K562 (cell line): ENCODE measurements at regions not wholly inside any gene's neighbourhood (a gene's known extent, or its start where the extent isn't known, plus 50 kb on each side); places are given as distances from the start of the nearest gene placed in this dataset.

Experiments used
- CTCF ChIP-seq, 3 experiments: IDR thresholded peaks in 2 of 3; conservative IDR thresholded peaks in 1 of 3; 2 replicates each; pipeline ENCODE4 v1.5.1; 2011 to 2012; ENCODE audit warnings: low read length in 3 of 3, mild to moderate bottlenecking in 3 of 3, control low read depth in 2 of 3, improper control_type of control experiment in 1 of 3, inconsistent platforms in 1 of 3, low read depth in 1 of 3, mixed read lengths in 1 of 3, moderate library complexity in 1 of 3; ENCODE audit not compliant: insufficient read depth in 2 of 3
- MEF2A ChIP-seq: IDR thresholded peaks from 2 replicates; pipeline ENCODE4 v1.6.1; 2011; ENCODE audit warnings: low read depth, mild to moderate bottlenecking, low read length, moderate library complexity; ENCODE audit not compliant: control insufficient read depth
- REST ChIP-seq, 2 experiments: fragments of 450-650 bp; formaldehyde crosslinking in 1 of 2; IDR thresholded peaks; 2 replicates each; pipeline versions ENCODE4 v1.4.0 to v1.6.1; 2014 to 2020; ENCODE audit warnings: mild to moderate bottlenecking in 2 of 2, borderline replicate concordance in 1 of 2, low read depth in 1 of 2
- ZNF398 ChIP-seq: fragments of 250-450 bp; sonication (Bioruptor Pico); IDR thresholded peaks from 2 replicates; pipeline ENCODE4 v1.8.0; 2021; ENCODE audit warnings: moderate library complexity, mild to moderate bottlenecking, inconsistent platforms

- TF ChIP-seq REST (IDR thresholded peaks at IDR 0.05; ENCODE audit: borderline replicate concordance) (peak; percentile 52; the same call in 1 of the 2 replicates), REST (CRISPR knock-in tag; IDR thresholded peaks at IDR 0.05; ENCODE audit: low read depth) (no peak), MEF2A (0 out of 2 replicates have a peak, but pooled peaks have one; percentile 46), CTCF (IDR thresholded peaks at IDR 0.05 in 2 of 3, conservative IDR thresholded peaks at IDR 0.05 in 1 of 3; ENCODE audit: insufficient read depth in 2 of 3, low read depth in 1 of 3, low read length in 3 of 3) (peak in 2 of 3 experiments; percentile 15 to 36; a peak in 2 of 6 replicates), ZNF398 (CRISPR knock-in tag) (no peak)
These were observed 413.6 kb downstream of the PTH2R start (continued) for GRCh38 chr2:208820014-208820688.
